GM19467 (cell line): ENCODE measurements at regions not wholly inside any gene's neighbourhood (a gene's known extent, or its start where the extent isn't known, plus 50 kb on each side); places are given as distances from the start of the nearest gene placed in this dataset.

Source experiments
- ATAC-seq: cut with Tn5 transposase; IDR thresholded peaks from one replicate; pipeline ENCODE4 v1.9.1; 2021; ENCODE audit warnings: mild to moderate bottlenecking, moderate library complexity; ENCODE audit not compliant: unreplicated experiment

GRCh38 chr13:22211876-22212275 is 541.0 kb downstream of the FGF9 start:
- ATAC-seq, result no peak

GRCh38 chr13:22212576-22212975 is 541.7 kb downstream of the FGF9 start:
- ATAC-seq, result no peak

GRCh38 chr13:22214184-22214583 is 543.3 kb downstream of the FGF9 start:
- ATAC-seq, result no peak

GRCh38 chr13:22218797-22219196 is 547.9 kb downstream of the FGF9 start:
- ATAC-seq, result no peak

- ATAC-seq, result no peak
Measured at GRCh38 chr13:22219709-22220108, 548.8 kb downstream of the FGF9 start.

- no peak for ATAC-seq
Measured at GRCh38 chr13:22220151-22221135, 549.6 kb downstream of the FGF9 start.

- no peak for ATAC-seq
Measured at GRCh38 chr13:22223411-22223810, 552.5 kb downstream of the FGF9 start.

GRCh38 chr13:22226086-22226485 is 555.2 kb downstream of the FGF9 start:
- no peak for ATAC-seq

GRCh38 chr13:22227895-22228294 is 557.0 kb downstream of the FGF9 start:
- ATAC-seq, result no peak

GRCh38 chr13:22229916-22230315 is 559.0 kb downstream of the FGF9 start:
- ATAC-seq, result no peak

- ATAC-seq, result no peak
Measured at GRCh38 chr13:22232186-22232585, 561.3 kb downstream of the FGF9 start.

GRCh38 chr13:22235285-22235949 is 564.5 kb downstream of the FGF9 start:
- no peak for ATAC-seq

- ATAC-seq, result no peak
Measured at GRCh38 chr13:22235950-22236290, 565.0 kb downstream of the FGF9 start.

GRCh38 chr13:22238269-22238668 is 567.4 kb downstream of the FGF9 start:
- ATAC-seq, result no peak

GRCh38 chr13:22240716-22241115 is 569.8 kb downstream of the FGF9 start:
- ATAC-seq, result no peak

GRCh38 chr13:22243469-22244163 is 572.7 kb downstream of the FGF9 start:
- no peak for ATAC-seq

GRCh38 chr13:22252281-22252830 is 581.5 kb downstream of the FGF9 start:
- ATAC-seq, result no peak

GRCh38 chr13:22253107-22253506 is 582.2 kb downstream of the FGF9 start:
- no peak for ATAC-seq

GRCh38 chr13:22256111-22256639 is 585.3 kb downstream of the FGF9 start:
- ATAC-seq, result no peak

- ATAC-seq, result no peak
Measured at GRCh38 chr13:22262001-22262885, 591.4 kb downstream of the FGF9 start.
